ENCODE measurements at regions not wholly inside any gene's neighbourhood (a gene's known extent, or its start where the extent isn't known, plus 50 kb on each side); places are given as distances from the start of the nearest gene placed in this dataset.

GRCh38 chr12:19608039-19608438 is 168.7 kb downstream of the AEBP2 start (continued):
- TF ChIP-seq BMI1 (IDR thresholded peaks at IDR 0.05; ENCODE audit: low read length) (no peak), ZKSCAN3 (CRISPR knock-in tag; IDR thresholded peaks at IDR 0.05) (no peak), TCFL5 (CRISPR knock-in tag; conservative IDR thresholded peaks at IDR 0.05) (no peak)

- ChIA-PET CTCF (ENCODE audit: low intra/inter-chr PET ratio) (no interaction called here), POLR2A (no interaction called here)
- WGBS (ENCODE audit: insufficient coverage, low coverage, missing lambda C conversion rate), result 0% methylated on average over 6 of the region's 6 CpGs
- intact Hi-C loops (cut with micrococcal nuclease), result no loop called here
- Histone ChIP-seq H3K36me3 (ENCODE audit: control insufficient read depth, insufficient read depth, low read length) (no peaks in the 10 kb centered on the region), H3K4me1 (replicated peaks in 1 of 2; ENCODE audit: control insufficient read depth in 2 of 2, insufficient read depth in 2 of 2, low read length in 2 of 2) (no peaks in the 10 kb centered on the region), H3K4me2 (ENCODE audit: insufficient read depth, low read length) (no peak overlapping the region), H3K27me3 (ENCODE audit: control insufficient read depth in 2 of 2, insufficient read depth in 2 of 2, low read length in 2 of 2) (no peaks in the 10 kb centered on the region), H4K20me1 (replicated peaks; ENCODE audit: control insufficient read depth, insufficient read depth, low read length) (no peaks in the 10 kb centered on the region), H3K27ac (ENCODE audit: extremely low read depth, low read depth, low read length) (no peak overlapping the region), H3K9me1 (ENCODE audit: control insufficient read depth, insufficient read depth, low read length) (no peaks in the 10 kb centered on the region), H3K9ac (ENCODE audit: insufficient read depth in 1 of 2, low read depth in 2 of 2, low read length in 2 of 2) (no peak overlapping the region), H2AFZ (ENCODE audit: low read depth, low read length) (no peak overlapping the region), H3K4me3 (no peak overlapping the region), H3K79me2 (ENCODE audit: control insufficient read depth, insufficient read depth, low read length) (no peaks in the 10 kb centered on the region), H3K9me3 (replicated peaks; ENCODE audit: control insufficient read depth, insufficient read depth, low read depth, low read length) (no peaks in the 10 kb centered on the region)
- FAIRE-seq (no peak), ATAC-seq (no peak), DNase-seq (ENCODE audit: extremely low read depth in 1 of 4, low spot score in 3 of 4) (no peak)
- in situ Hi-C loops (cut with MboI), result no loop called here
- BruUV-seq (replicated peaks), result no TSS peak
- TF ChIP-seq ZNF174 (CRISPR knock-in tag; IDR thresholded peaks at IDR 0.05) (no peak), ZBTB11 (CRISPR knock-in tag; IDR thresholded peaks at IDR 0.05) (no peak), SMAD1 (IDR thresholded peaks at IDR 0.05; ENCODE audit: low read depth, low read length, partially characterized antibody) (no peak), TGIF2 (CRISPR knock-in tag; IDR thresholded peaks at IDR 0.05) (no peak), ZBTB8A (IDR thresholded peaks at IDR 0.05; ENCODE audit: partially characterized antibody) (no peak), PHB (CRISPR knock-in tag; IDR thresholded peaks at IDR 0.05) (no peak), CC2D1A (IDR thresholded peaks at IDR 0.05) (no peak), RERE (CRISPR knock-in tag; IDR thresholded peaks at IDR 0.05; ENCODE audit: borderline replicate concordance) (no peak), L3MBTL2 (IDR thresholded peaks at IDR 0.05) (no peak), RBM39 (optimal IDR thresholded peaks at IDR 0.05; ENCODE audit: low read depth, low read length) (no peak)
These were observed 173.8 kb downstream of the AEBP2 start for GRCh38 chr12:19613051-19613535.

All from K562 (cell line).